K562 (cell line): ENCODE measurements at regions not wholly inside any gene's neighbourhood (a gene's known extent, or its start where the extent isn't known, plus 50 kb on each side); places are given as distances from the start of the nearest gene placed in this dataset.

Experiments
- ATAC-seq: fragments of 200-7000 bp; cut with Tn5 transposase; 3 replicates; pipeline ENCODE4 v1.9.1; 2020; ENCODE audit warnings: moderate library complexity
- BruUV-seq: library from RNA; stranded (reverse); fragments of 400-500 nt; replicated peaks from 2 replicates; lab custom pipeline; 2021; lab: Mats Ljungman, UMichigan
- CTCF ChIA-PET: fragments of 300-600 bp; formaldehyde crosslinking; extraction: SDS; loops from one replicate; lab custom pipeline; 2021; ENCODE audit warnings: low intra/inter-chr PET ratio; lab: Yijun Ruan, JAX
- POLR2A ChIA-PET: fragments of 300-600, 350-650 bp; sonication (Branson Sonifier 250); formaldehyde crosslinking; extraction: SDS; loops from one replicate; lab custom pipeline; 2021; ENCODE audit warnings: antibody characterized with exemption, inconsistent platforms; lab: Yijun Ruan, JAX
- DNase-seq, 4 experiments: peaks; one replicate each; pipeline versions ENCODE4 v3.0.0 to v3.0.0-alpha.2; 2011 to 2018; ENCODE audit warnings: low spot score in 3 of 4, mixed read lengths in 3 of 4; ENCODE audit errors: extremely low read depth in 1 of 4
- FAIRE-seq: peaks from 2 replicates; lab custom pipeline; 2011; peaks lifted over from hg19 to GRCh38; lab: Jason Lieb, UNC
- H2AFZ ChIP-seq: 2 replicates; pipeline ENCODE4 v1.6.0; 2011; ENCODE audit warnings: low read depth, low read length, control low read depth, inconsistent platforms
- H3K27ac ChIP-seq: fragments of 200-600 bp; 3 replicates; pipeline ENCODE4 v1.8.0; 2011; ENCODE audit warnings: low read depth, mild to moderate bottlenecking, control low read depth, inconsistent platforms, low read length, moderate library complexity, mixed read lengths; ENCODE audit errors: extremely low read depth
- H3K27me3 ChIP-seq, 2 experiments: fragments of 300-600 bp in 1 of 2; 2 replicates in 1 of 2; 3 replicates in 1 of 2; pipeline versions ENCODE4 v1.6.0 to v1.8.0; 2011; ENCODE audit warnings: inconsistent platforms in 2 of 2, low read length in 2 of 2, mild to moderate bottlenecking in 1 of 2, mixed read lengths in 1 of 2, moderate library complexity in 1 of 2; ENCODE audit not compliant: control insufficient read depth in 2 of 2, insufficient read depth in 2 of 2
- H3K36me3 ChIP-seq: fragments of 300-600 bp; 3 replicates; pipeline ENCODE4 v1.8.0; 2011; ENCODE audit warnings: mild to moderate bottlenecking, low read length, inconsistent platforms; ENCODE audit not compliant: control insufficient read depth, insufficient read depth
- H3K4me1 ChIP-seq, 2 experiments: fragments of 200-600 bp in 1 of 2; replicated peaks in 1 of 2; 2 replicates in 1 of 2; 3 replicates in 1 of 2; pipeline versions ENCODE4 v1.5.1 to v1.8.0; 2011; ENCODE audit warnings: inconsistent platforms in 2 of 2, low read length in 2 of 2, mild to moderate bottlenecking in 1 of 2, mixed read lengths in 1 of 2, moderate library complexity in 1 of 2; ENCODE audit not compliant: control insufficient read depth in 2 of 2, insufficient read depth in 2 of 2
- H3K4me2 ChIP-seq: 2 replicates; pipeline ENCODE4 v1.6.1; 2011; ENCODE audit warnings: low read length, control low read depth, inconsistent platforms, mixed read lengths; ENCODE audit not compliant: insufficient read depth
- H3K4me3 ChIP-seq: fragments of 200-600 bp; sonication (generic), shearing (Covaris generic); 2 replicates; pipeline ENCODE4 v1.5.1; 2016; ENCODE audit warnings: control low read depth, inconsistent platforms
- H3K79me2 ChIP-seq: fragments of 200-600 bp; 3 replicates; pipeline ENCODE4 v1.8.0; 2011; ENCODE audit warnings: low read length, inconsistent platforms; ENCODE audit not compliant: control insufficient read depth, insufficient read depth
- H3K9ac ChIP-seq, 2 experiments: 2 replicates each; pipeline versions ENCODE4 v1.6.0 to v1.6.1; 2011; ENCODE audit warnings: low read depth in 2 of 2, low read length in 2 of 2, control low read depth in 1 of 2, inconsistent platforms in 1 of 2, mild to moderate bottlenecking in 1 of 2, mixed read lengths in 1 of 2; ENCODE audit not compliant: insufficient read depth in 1 of 2
- H3K9me1 ChIP-seq: one replicate; pipeline ENCODE4 v1.6.0; 2011; ENCODE audit warnings: inconsistent platforms, mild to moderate bottlenecking, low read length, moderate library complexity; ENCODE audit not compliant: control insufficient read depth, insufficient read depth
- H3K9me3 ChIP-seq: replicated peaks from 2 replicates; pipeline ENCODE4 v1.5.1; 2011; ENCODE audit warnings: low read depth, low read length, inconsistent platforms; ENCODE audit not compliant: control insufficient read depth, insufficient read depth
- H4K20me1 ChIP-seq: replicated peaks from 2 replicates; pipeline ENCODE4 v1.6.1; 2011; ENCODE audit warnings: low read length, inconsistent platforms, mixed read lengths; ENCODE audit not compliant: control insufficient read depth, insufficient read depth
- ARHGAP35 ChIP-seq: fragments of 450-650 bp; IDR thresholded peaks from 2 replicates; pipeline ENCODE4 v1.6.1; 2018; ENCODE audit not compliant: partially characterized antibody
- JUNB ChIP-seq: fragments of 450-650 bp; formaldehyde crosslinking; conservative IDR thresholded peaks from 2 replicates; pipeline ENCODE4 v1.4.0; 2020; ENCODE audit warnings: mild to moderate bottlenecking
- NR2C2 ChIP-seq, 2 experiments: fragments of 200-800 bp in 1 of 2; sonication (Bioruptor generic) in 1 of 2; sonication (generic) in 1 of 2; formaldehyde crosslinking in 1 of 2; IDR thresholded peaks; 2 replicates each; pipeline versions ENCODE4 v1.6.1 to v1.8.0; 2016 to 2022; ENCODE audit warnings: mild to moderate bottlenecking in 1 of 2, missing compliant biosample characterization in 1 of 2, missing genetic modification characterization in 1 of 2, missing genetic modification reagents in 1 of 2
- TARDBP ChIP-seq: fragments of 450-650 bp; IDR thresholded peaks from 2 replicates; pipeline ENCODE4 v1.6.1; 2016
- WGBS: fragments of 100-300 bp; shearing (Covaris generic); methylation state at CpG from one replicate; pipeline ENCODE4 v1.1.6; 2016; ENCODE audit warnings: low coverage, mixed read lengths; ENCODE audit not compliant: insufficient coverage; ENCODE audit errors: missing lambda C conversion rate; 5-methylcytosine and 5-hydroxymethylcytosine counted together
- in situ Hi-C: fragments of 300-500 bp; cut with MboI; formaldehyde crosslinking; loops from 4 replicates; pipeline ENCODE4 v1.15.0; 2018; ENCODE audit warnings: inconsistent platforms, mixed read lengths
- intact Hi-C: fragments of 100-400 bp; cut with micrococcal nuclease; formaldehyde crosslinking; loops from 2 replicates; pipeline ENCODE4 v1.14.2; 2022
- TF ChIP-seq, protein P1 (sequence below): fragments of 450-650 bp; IDR thresholded peaks from 2 replicates; pipeline ENCODE4 v1.7.1; 2018; ENCODE audit warnings: mild to moderate bottlenecking, low read depth; ENCODE audit not compliant: partially characterized antibody
- TF ChIP-seq, protein P2 (sequence below), 2 experiments: fragments of 150-350 bp in 1 of 2; IDR thresholded peaks; 2 replicates each; pipeline ENCODE4 v1.6.1; 2012 to 2016; ENCODE audit warnings: low read depth in 2 of 2, low read length in 2 of 2, mild to moderate bottlenecking in 1 of 2, moderate library complexity in 1 of 2
- TF ChIP-seq, protein P3 (sequence below): sonication (generic); formaldehyde crosslinking; IDR thresholded peaks from 2 replicates; pipeline ENCODE4 v1.8.1; 2023; ENCODE audit warnings: missing genetic modification reagents, mild to moderate bottlenecking, borderline replicate concordance
- TF ChIP-seq, protein P4 (sequence below): fragments of 250-450 bp; sonication (Bioruptor Pico); IDR thresholded peaks from 2 replicates; pipeline ENCODE4 v1.9.0; 2021; ENCODE audit warnings: mild to moderate bottlenecking, inconsistent platforms

DNA sequence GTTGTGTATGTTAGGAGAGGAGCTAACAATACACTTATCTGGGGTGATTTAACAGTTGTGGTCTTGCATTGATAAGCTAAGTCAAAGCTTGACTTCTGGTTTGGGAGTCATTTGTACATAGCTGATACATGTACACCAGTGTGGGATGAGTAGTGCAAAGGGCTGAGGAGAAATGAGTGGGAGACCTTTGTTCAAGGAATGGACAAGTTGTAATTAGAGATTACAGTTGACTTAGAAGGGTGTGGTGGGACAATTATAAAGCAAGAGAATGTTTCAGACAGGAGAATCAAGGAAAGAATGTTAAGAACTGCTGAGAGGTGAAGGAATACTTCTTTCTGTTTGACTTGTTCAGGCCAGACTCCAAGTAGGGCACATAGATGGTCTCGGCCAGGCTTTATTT lies 209.7 kb upstream of the STEAP4 start:
- no peaks in the 10 kb centered on the region for H3K27me3 ChIP-seq
- in situ Hi-C loops (no loop called here), intact Hi-C loops (no loop called here)
- no peaks in the 10 kb centered on the region for H3K4me1 ChIP-seq
- no peak overlapping the region for H2AFZ ChIP-seq
- H3K4me3 ChIP-seq = no peak overlapping the region
- POLR2A ChIA-PET = no interaction called here
- H3K9ac ChIP-seq = no peak overlapping the region
- no peaks in the 10 kb centered on the region for H3K9me1 ChIP-seq
- DNase-seq = no peak
- H3K79me2 ChIP-seq = no peaks in the 10 kb centered on the region
- no peaks in the 10 kb centered on the region for H3K36me3 ChIP-seq
- BruUV-seq = no TSS peak
- H4K20me1 ChIP-seq = no peaks in the 10 kb centered on the region
- FAIRE-seq = no peak
- CTCF ChIA-PET = no interaction called here
- no peak overlapping the region for H3K4me2 ChIP-seq
- H3K9me3 ChIP-seq = no peaks in the 10 kb centered on the region
- ATAC-seq = no peak
- WGBS = 8% methylated on average over 1 of the region's 1 CpG
- H3K27ac ChIP-seq = no peak overlapping the region
- TF ChIP-seq NR2C2 (CRISPR knock-in tag; IDR thresholded peaks at IDR 0.05) = no peak
- TF ChIP-seq NR2C2 (tag; IDR thresholded peaks at IDR 0.05) = no peak
- TF ChIP-seq, protein P1, sequence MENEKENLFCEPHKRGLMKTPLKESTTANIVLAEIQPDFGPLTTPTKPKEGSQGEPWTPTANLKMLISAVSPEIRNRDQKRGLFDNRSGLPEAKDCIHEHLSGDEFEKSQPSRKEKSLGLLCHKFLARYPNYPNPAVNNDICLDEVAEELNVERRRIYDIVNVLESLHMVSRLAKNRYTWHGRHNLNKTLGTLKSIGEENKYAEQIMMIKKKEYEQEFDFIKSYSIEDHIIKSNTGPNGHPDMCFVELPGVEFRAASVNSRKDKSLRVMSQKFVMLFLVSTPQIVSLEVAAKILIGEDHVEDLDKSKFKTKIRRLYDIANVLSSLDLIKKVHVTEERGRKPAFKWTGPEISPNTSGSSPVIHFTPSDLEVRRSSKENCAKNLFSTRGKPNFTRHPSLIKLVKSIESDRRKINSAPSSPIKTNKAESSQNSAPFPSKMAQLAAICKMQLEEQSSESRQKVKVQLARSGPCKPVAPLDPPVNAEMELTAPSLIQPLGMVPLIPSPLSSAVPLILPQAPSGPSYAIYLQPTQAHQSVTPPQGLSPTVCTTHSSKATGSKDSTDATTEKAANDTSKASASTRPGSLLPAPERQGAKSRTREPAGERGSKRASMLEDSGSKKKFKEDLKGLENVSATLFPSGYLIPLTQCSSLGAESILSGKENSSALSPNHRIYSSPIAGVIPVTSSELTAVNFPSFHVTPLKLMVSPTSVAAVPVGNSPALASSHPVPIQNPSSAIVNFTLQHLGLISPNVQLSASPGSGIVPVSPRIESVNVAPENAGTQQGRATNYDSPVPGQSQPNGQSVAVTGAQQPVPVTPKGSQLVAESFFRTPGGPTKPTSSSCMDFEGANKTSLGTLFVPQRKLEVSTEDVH = no peak
- TF ChIP-seq, protein P2, sequence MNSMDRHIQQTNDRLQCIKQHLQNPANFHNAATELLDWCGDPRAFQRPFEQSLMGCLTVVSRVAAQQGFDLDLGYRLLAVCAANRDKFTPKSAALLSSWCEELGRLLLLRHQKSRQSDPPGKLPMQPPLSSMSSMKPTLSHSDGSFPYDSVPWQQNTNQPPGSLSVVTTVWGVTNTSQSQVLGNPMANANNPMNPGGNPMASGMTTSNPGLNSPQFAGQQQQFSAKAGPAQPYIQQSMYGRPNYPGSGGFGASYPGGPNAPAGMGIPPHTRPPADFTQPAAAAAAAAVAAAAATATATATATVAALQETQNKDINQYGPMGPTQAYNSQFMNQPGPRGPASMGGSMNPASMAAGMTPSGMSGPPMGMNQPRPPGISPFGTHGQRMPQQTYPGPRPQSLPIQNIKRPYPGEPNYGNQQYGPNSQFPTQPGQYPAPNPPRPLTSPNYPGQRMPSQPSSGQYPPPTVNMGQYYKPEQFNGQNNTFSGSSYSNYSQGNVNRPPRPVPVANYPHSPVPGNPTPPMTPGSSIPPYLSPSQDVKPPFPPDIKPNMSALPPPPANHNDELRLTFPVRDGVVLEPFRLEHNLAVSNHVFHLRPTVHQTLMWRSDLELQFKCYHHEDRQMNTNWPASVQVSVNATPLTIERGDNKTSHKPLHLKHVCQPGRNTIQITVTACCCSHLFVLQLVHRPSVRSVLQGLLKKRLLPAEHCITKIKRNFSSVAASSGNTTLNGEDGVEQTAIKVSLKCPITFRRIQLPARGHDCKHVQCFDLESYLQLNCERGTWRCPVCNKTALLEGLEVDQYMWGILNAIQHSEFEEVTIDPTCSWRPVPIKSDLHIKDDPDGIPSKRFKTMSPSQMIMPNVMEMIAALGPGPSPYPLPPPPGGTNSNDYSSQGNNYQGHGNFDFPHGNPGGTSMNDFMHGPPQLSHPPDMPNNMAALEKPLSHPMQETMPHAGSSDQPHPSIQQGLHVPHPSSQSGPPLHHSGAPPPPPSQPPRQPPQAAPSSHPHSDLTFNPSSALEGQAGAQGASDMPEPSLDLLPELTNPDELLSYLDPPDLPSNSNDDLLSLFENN (IDR thresholded peaks at IDR 0.05; ENCODE audit: low read depth in 2 of 2, low read length in 2 of 2) = no peak
- no peak for TF ChIP-seq TARDBP
- TF ChIP-seq, protein P3, sequence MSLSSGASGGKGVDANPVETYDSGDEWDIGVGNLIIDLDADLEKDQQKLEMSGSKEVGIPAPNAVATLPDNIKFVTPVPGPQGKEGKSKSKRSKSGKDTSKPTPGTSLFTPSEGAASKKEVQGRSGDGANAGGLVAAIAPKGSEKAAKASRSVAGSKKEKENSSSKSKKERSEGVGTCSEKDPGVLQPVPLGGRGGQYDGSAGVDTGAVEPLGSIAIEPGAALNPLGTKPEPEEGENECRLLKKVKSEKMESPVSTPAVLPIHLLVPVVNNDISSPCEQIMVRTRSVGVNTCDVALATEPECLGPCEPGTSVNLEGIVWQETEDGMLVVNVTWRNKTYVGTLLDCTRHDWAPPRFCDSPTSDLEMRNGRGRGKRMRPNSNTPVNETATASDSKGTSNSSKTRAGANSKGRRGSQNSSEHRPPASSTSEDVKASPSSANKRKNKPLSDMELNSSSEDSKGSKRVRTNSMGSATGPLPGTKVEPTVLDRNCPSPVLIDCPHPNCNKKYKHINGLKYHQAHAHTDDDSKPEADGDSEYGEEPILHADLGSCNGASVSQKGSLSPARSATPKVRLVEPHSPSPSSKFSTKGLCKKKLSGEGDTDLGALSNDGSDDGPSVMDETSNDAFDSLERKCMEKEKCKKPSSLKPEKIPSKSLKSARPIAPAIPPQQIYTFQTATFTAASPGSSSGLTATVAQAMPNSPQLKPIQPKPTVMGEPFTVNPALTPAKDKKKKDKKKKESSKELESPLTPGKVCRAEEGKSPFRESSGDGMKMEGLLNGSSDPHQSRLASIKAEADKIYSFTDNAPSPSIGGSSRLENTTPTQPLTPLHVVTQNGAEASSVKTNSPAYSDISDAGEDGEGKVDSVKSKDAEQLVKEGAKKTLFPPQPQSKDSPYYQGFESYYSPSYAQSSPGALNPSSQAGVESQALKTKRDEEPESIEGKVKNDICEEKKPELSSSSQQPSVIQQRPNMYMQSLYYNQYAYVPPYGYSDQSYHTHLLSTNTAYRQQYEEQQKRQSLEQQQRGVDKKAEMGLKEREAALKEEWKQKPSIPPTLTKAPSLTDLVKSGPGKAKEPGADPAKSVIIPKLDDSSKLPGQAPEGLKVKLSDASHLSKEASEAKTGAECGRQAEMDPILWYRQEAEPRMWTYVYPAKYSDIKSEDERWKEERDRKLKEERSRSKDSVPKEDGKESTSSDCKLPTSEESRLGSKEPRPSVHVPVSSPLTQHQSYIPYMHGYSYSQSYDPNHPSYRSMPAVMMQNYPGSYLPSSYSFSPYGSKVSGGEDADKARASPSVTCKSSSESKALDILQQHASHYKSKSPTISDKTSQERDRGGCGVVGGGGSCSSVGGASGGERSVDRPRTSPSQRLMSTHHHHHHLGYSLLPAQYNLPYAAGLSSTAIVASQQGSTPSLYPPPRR (CRISPR knock-in tag) = no peak
- no peak for TF ChIP-seq JUNB
- no peak for TF ChIP-seq ARHGAP35
- TF ChIP-seq, protein P4, sequence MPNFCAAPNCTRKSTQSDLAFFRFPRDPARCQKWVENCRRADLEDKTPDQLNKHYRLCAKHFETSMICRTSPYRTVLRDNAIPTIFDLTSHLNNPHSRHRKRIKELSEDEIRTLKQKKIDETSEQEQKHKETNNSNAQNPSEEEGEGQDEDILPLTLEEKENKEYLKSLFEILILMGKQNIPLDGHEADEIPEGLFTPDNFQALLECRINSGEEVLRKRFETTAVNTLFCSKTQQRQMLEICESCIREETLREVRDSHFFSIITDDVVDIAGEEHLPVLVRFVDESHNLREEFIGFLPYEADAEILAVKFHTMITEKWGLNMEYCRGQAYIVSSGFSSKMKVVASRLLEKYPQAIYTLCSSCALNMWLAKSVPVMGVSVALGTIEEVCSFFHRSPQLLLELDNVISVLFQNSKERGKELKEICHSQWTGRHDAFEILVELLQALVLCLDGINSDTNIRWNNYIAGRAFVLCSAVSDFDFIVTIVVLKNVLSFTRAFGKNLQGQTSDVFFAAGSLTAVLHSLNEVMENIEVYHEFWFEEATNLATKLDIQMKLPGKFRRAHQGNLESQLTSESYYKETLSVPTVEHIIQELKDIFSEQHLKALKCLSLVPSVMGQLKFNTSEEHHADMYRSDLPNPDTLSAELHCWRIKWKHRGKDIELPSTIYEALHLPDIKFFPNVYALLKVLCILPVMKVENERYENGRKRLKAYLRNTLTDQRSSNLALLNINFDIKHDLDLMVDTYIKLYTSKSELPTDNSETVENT (CRISPR knock-in tag) = no peak
